ENCODE measurements at regions not wholly inside any gene's neighbourhood (a gene's known extent, or its start where the extent isn't known, plus 50 kb on each side); places are given as distances from the start of the nearest gene placed in this dataset.

- no peak for DNase-seq (ENCODE audit: low read depth)
- no peak overlapping the region for H3K4me3 ChIP-seq (ENCODE audit: low read depth, low read length)
- ChIA-PET CTCF (no interaction called here), POLR2A (no interaction called here)
- TF ChIP-seq CTCF (IDR thresholded peaks at IDR 0.05; ENCODE audit: insufficient read depth, low read depth, low read length) = no peak
- no peaks in the 10 kb centered on the region for H3K36me3 ChIP-seq (ENCODE audit: control insufficient read depth, insufficient read depth, low read length)
- no peaks in the 10 kb centered on the region for H3K27me3 ChIP-seq (ENCODE audit: control insufficient read depth, insufficient read depth, low read length)
Observed at GRCh38 chr13:106680796-106681472, 113.0 kb upstream of the ARGLU1 start.

- TF ChIP-seq CTCF (IDR thresholded peaks at IDR 0.05; ENCODE audit: insufficient read depth, low read depth, low read length) = no peak
- H3K27me3 ChIP-seq (ENCODE audit: control insufficient read depth, insufficient read depth, low read length) = no peaks in the 10 kb centered on the region
- ChIA-PET POLR2A (no interaction called here), CTCF (no interaction called here)
- no peaks in the 10 kb centered on the region for H3K36me3 ChIP-seq (ENCODE audit: control insufficient read depth, insufficient read depth, low read length)
- no peak overlapping the region for H3K4me3 ChIP-seq (ENCODE audit: low read depth, low read length)
- no peak for DNase-seq (ENCODE audit: low read depth)
Observed at GRCh38 chr13:106678646-106679418, 110.9 kb upstream of the ARGLU1 start.

- no peak overlapping the region for H3K4me3 ChIP-seq (ENCODE audit: low read depth, low read length)
- DNase-seq (ENCODE audit: low read depth) = no peak
- no peak for TF ChIP-seq CTCF (IDR thresholded peaks at IDR 0.05; ENCODE audit: insufficient read depth, low read depth, low read length)
- CTCF ChIA-PET = no interaction called here
- H3K27me3 ChIP-seq (ENCODE audit: control insufficient read depth, insufficient read depth, low read length) = no peaks in the 10 kb centered on the region
- POLR2A ChIA-PET = no interaction called here
- H3K36me3 ChIP-seq (ENCODE audit: control insufficient read depth, insufficient read depth, low read length) = no peaks in the 10 kb centered on the region
Observed at GRCh38 chr13:106675311-106675710, 107.4 kb upstream of the ARGLU1 start.

- ChIA-PET POLR2A (no interaction called here), CTCF (no interaction called here)
- no peaks in the 10 kb centered on the region for H3K36me3 ChIP-seq (ENCODE audit: control insufficient read depth, insufficient read depth, low read length)
- no peaks in the 10 kb centered on the region for H3K27me3 ChIP-seq (ENCODE audit: control insufficient read depth, insufficient read depth, low read length)
- DNase-seq (ENCODE audit: low read depth) = no peak
- no peak overlapping the region for H3K4me3 ChIP-seq (ENCODE audit: low read depth, low read length)
- no peak for TF ChIP-seq CTCF (IDR thresholded peaks at IDR 0.05; ENCODE audit: insufficient read depth, low read depth, low read length)
Observed at GRCh38 chr13:106660746-106661625, 93.0 kb upstream of the ARGLU1 start.

GRCh38 chr13:106657104-106657503 lies 89.2 kb upstream of the ARGLU1 start:
- Histone ChIP-seq H3K36me3 (ENCODE audit: control insufficient read depth, insufficient read depth, low read length) (no peaks in the 10 kb centered on the region), H3K4me3 (ENCODE audit: low read depth, low read length) (no peak overlapping the region), H3K27me3 (ENCODE audit: control insufficient read depth, insufficient read depth, low read length) (no peaks in the 10 kb centered on the region)
- no peak for DNase-seq (ENCODE audit: low read depth)
- ChIA-PET POLR2A (no interaction called here), CTCF (interaction anchor here (1.0 kb wide), 1 partner anchor 523 kb away, joined by 3 read pairs; no protein-coding TSS in a partner anchor)
- no peak for TF ChIP-seq CTCF (IDR thresholded peaks at IDR 0.05; ENCODE audit: insufficient read depth, low read depth, low read length)

Data from BJ (cell line).